ENCODE measurements at regions not wholly inside any gene's neighbourhood (a gene's known extent, or its start where the extent isn't known, plus 50 kb on each side); places are given as distances from the start of the nearest gene placed in this dataset.

- H3K9me3 ChIP-seq (ENCODE audit: control insufficient read depth in 4 of 4, insufficient read depth in 3 of 4, low read length in 3 of 4), result peaks cover 0 to 2% (median 0%) of the 10 kb centered on the region in 4 donors
- H3K27ac ChIP-seq (ENCODE audit: low read depth in 1 of 2, low read length in 1 of 2), result no peak overlapping the region
- no peak overlapping the region for H3K4me3 ChIP-seq
- H3K9ac ChIP-seq (ENCODE audit: insufficient read depth in 1 of 2, low read length in 2 of 2), result no peak overlapping the region
- TF ChIP-seq CTCF (IDR thresholded peaks at IDR 0.05; ENCODE audit: control extremely low read depth, extremely low read depth), result no peak
- H3K27me3 ChIP-seq (ENCODE audit: control insufficient read depth in 3 of 3, insufficient read depth in 3 of 3, low read length in 2 of 3), result no peaks in the 10 kb centered on the region
- WGBS, 2 donors, result 92 to 94% methylated on average over 11 of the region's 11 CpGs
- H3K4me1 ChIP-seq (ENCODE audit: control insufficient read depth in 5 of 5, insufficient read depth in 5 of 5, low read length in 5 of 5), result peaks cover 0 to 1% (median 0%) of the 10 kb centered on the region in 5 donors
- H3K36me3 ChIP-seq (ENCODE audit: control insufficient read depth in 4 of 4, insufficient read depth in 4 of 4, low read length in 4 of 4), result no peaks in the 10 kb centered on the region
- ATAC-seq (ENCODE audit: insufficient read depth, low FRiP score) (no peak), DNase-seq (no peak)
Measured at GRCh38 chr6:156174031-156174890, 602.9 kb upstream of the ARID1B start.

- Histone ChIP-seq H3K9ac (ENCODE audit: insufficient read depth in 1 of 2, low read length in 2 of 2) (no peak overlapping the region), H3K36me3 (ENCODE audit: control insufficient read depth in 4 of 4, insufficient read depth in 4 of 4, low read length in 4 of 4) (no peaks in the 10 kb centered on the region), H3K4me3 (no peak overlapping the region), H3K9me3 (ENCODE audit: control insufficient read depth in 4 of 4, insufficient read depth in 3 of 4, low read length in 3 of 4) (no peaks in the 10 kb centered on the region), H3K27me3 (ENCODE audit: control insufficient read depth in 3 of 3, insufficient read depth in 3 of 3, low read length in 2 of 3) (no peaks in the 10 kb centered on the region), H3K4me1 (ENCODE audit: control insufficient read depth in 5 of 5, insufficient read depth in 5 of 5, low read length in 5 of 5) (peaks cover 0 to 25% (median 5%) of the 10 kb centered on the region in 5 donors), H3K27ac (ENCODE audit: low read depth in 1 of 2, low read length in 1 of 2) (no peak overlapping the region)
- no peak for DNase-seq
- no peak for ATAC-seq (ENCODE audit: insufficient read depth, low FRiP score)
- 31 to 60% methylated on average over 1 of the region's 1 CpG for WGBS, 2 donors
- TF ChIP-seq CTCF (IDR thresholded peaks at IDR 0.05; ENCODE audit: control extremely low read depth, extremely low read depth), result no peak
Measured at GRCh38 chr6:156169371-156169770, 607.8 kb upstream of the ARID1B start.

GRCh38 chr6:156167625-156168071, 609.5 kb upstream of the ARID1B start:
- peak overlapping the region in 1 of 2 donors; percentile 20 for H3K9ac ChIP-seq (ENCODE audit: insufficient read depth in 1 of 2, low read length in 2 of 2)
- H3K4me1 ChIP-seq (ENCODE audit: control insufficient read depth in 5 of 5, insufficient read depth in 5 of 5, low read length in 5 of 5), result peaks cover 0 to 27% (median 5%) of the 10 kb centered on the region in 5 donors
- no peak for TF ChIP-seq CTCF (IDR thresholded peaks at IDR 0.05; ENCODE audit: control extremely low read depth, extremely low read depth)
- 28% methylated on average over 7 of the region's 7 CpGs for WGBS, 2 donors
- H3K4me3 ChIP-seq, result no peak overlapping the region
- DNase-seq (peak; percentile 60 to 87 (median 87)), ATAC-seq (ENCODE audit: insufficient read depth, low FRiP score) (peak; percentile 23)
- H3K27me3 ChIP-seq (ENCODE audit: control insufficient read depth in 3 of 3, insufficient read depth in 3 of 3, low read length in 2 of 3), result no peaks in the 10 kb centered on the region
- no peaks in the 10 kb centered on the region for H3K9me3 ChIP-seq (ENCODE audit: control insufficient read depth in 4 of 4, insufficient read depth in 3 of 4, low read length in 3 of 4)
- no peaks in the 10 kb centered on the region for H3K36me3 ChIP-seq (ENCODE audit: control insufficient read depth in 4 of 4, insufficient read depth in 4 of 4, low read length in 4 of 4)
- peak overlapping the region in 1 of 2 donors; percentile 11 for H3K27ac ChIP-seq (ENCODE audit: low read depth in 1 of 2, low read length in 1 of 2)
